Keratinocyte (primary cell): ENCODE measurements at regions not wholly inside any gene's neighbourhood (a gene's known extent, or its start where the extent isn't known, plus 50 kb on each side); places are given as distances from the start of the nearest gene placed in this dataset.

Source experiments
- EZH2 ChIP-seq: IDR thresholded peaks from one replicate; pipeline ENCODE4 v1.6.1; 2012; ENCODE audit warnings: inconsistent platforms, mild to moderate bottlenecking, low read length, moderate library complexity
- TF ChIP-seq, protein P1 (sequence below), 3 experiments: IDR thresholded peaks in 1 of 3; conservative IDR thresholded peaks in 1 of 3; optimal IDR thresholded peaks in 1 of 3; 2 replicates in 2 of 3; 3 replicates in 1 of 3; pipeline versions ENCODE3 to v1.5.1; 2011; ENCODE audit warnings: low read length in 3 of 3, mild to moderate bottlenecking in 3 of 3, moderate library complexity in 2 of 3, control low read depth in 1 of 3, inconsistent platforms in 1 of 3; ENCODE audit not compliant: insufficient read depth in 2 of 3; ENCODE audit errors: extremely low read depth in 1 of 3

DNA sequence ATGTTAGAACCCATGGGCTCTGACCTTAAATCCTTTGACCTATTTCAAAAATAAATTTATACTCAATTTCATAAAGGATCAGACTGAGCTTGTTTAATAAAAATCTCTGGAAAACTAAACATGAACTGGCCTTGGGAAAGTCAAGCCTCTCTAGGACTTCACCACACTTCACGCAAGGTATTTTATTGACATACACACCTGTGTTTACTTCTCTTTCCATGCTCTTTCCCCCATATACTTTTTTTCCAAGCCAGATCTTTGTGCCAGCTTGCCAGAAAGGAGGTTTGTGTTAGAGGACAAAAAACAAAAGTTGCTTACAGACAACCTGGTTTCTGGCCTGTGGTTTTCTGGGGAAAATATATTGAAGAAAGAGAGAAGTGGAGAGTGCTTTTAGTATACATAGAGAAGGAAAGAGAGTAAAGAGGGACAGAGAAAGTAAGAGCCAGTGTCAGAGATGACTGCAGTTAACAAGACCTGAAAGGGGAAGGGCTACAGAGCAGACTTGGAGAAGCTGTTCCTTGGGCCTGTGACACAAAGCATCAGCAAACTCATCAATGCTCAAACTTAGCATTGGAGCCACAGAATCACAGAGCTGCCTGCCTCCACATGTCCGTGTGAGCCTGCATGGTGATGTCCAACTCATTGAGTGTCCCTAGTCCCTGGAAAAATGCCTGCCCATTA, 77.3 kb upstream of the TMTC2 start:
- no peak for TF ChIP-seq EZH2
- TF ChIP-seq, protein P1, sequence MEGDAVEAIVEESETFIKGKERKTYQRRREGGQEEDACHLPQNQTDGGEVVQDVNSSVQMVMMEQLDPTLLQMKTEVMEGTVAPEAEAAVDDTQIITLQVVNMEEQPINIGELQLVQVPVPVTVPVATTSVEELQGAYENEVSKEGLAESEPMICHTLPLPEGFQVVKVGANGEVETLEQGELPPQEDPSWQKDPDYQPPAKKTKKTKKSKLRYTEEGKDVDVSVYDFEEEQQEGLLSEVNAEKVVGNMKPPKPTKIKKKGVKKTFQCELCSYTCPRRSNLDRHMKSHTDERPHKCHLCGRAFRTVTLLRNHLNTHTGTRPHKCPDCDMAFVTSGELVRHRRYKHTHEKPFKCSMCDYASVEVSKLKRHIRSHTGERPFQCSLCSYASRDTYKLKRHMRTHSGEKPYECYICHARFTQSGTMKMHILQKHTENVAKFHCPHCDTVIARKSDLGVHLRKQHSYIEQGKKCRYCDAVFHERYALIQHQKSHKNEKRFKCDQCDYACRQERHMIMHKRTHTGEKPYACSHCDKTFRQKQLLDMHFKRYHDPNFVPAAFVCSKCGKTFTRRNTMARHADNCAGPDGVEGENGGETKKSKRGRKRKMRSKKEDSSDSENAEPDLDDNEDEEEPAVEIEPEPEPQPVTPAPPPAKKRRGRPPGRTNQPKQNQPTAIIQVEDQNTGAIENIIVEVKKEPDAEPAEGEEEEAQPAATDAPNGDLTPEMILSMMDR (optimal IDR thresholded peaks at IDR 0.05 in 1 of 3, IDR thresholded peaks at IDR 0.05 in 1 of 3, conservative IDR thresholded peaks at IDR 0.05 in 1 of 3; ENCODE audit: extremely low read depth in 1 of 3, insufficient read depth in 2 of 3, low read length in 3 of 3): no peak
